HG03565 (cell line): ENCODE measurements at regions not wholly inside any gene's neighbourhood (a gene's known extent, or its start where the extent isn't known, plus 50 kb on each side); places are given as distances from the start of the nearest gene placed in this dataset.
A peak's percentile ranks its signal among the peaks of the same experiment; 100 is the strongest.
"Not testable (repeated sequence)": the region's sequence is repeated elsewhere in the genome, so short reads cannot be mapped to it uniquely, and the experiment has no call there.

Experiments
- ATAC-seq: cut with Tn5 transposase; IDR thresholded peaks from one replicate; pipeline ENCODE4 v1.9.1; 2021; ENCODE audit warnings: mild to moderate bottlenecking, moderate library complexity; ENCODE audit not compliant: unreplicated experiment

GRCh38 chr7:32765185-32765584, 126.4 kb downstream of the KBTBD2 start:
- no peak for ATAC-seq

DNA sequence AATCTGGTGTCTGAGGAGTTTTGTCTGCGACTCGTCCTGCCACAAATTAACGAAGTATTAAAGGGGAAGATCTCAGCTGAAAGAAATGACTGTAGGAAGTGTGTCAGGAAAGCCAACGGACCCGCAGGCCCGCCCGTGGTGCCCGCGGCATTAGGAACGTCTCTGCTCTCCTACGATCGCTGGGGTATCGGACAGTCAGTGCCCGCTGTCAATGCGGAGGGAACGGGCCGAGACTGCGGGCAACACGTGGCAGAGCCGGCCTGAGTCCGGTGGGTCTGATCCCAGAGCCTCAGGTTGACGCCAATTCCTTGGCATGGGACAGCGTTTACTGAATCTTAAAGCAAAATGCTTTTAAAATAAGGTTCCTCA, 128.7 kb downstream of the KBTBD2 start:
- ATAC-seq, result no peak

GRCh38 chr7:32762206-32762924, 129.2 kb downstream of the KBTBD2 start:
- ATAC-seq, result not testable (repeated sequence)

DNA sequence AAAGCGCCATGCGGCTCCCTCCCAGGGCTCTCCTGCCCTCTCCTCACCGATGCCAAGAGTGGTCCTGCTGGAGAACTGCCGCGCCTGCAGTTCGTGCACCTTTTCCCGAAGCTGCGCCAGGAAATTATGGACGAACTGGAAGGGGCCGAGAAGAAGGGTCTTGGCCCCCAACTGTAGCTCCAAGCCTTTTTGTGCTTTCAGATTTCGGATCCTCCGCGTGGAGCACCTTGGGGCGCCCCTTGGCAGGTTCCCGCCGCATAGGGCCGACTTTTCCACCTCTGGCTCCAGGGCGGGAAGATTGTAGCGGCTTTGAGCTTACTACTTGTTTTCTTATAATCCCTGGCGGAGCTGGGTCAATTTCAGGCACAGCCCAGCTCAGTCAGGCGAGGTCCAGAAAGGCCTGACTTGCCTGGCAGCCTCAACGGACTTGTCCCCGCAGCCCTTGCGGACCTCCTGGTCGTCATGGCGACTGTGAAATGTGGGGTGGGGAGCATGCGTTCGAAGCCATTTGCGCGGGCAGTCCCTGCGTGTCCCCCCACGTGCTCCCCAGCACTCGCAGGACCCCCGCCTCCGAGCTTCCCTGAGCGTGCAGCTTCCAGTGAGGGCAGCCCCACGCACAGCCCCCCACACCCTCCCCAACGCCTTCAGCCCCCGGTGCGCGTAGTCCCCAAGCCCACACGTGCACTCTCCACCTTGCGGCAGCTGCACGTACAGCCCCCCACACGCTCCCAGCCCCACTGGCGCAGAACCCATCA, 129.9 kb downstream of the KBTBD2 start:
- no peak for ATAC-seq

- ATAC-seq, result not testable (repeated sequence)
Measured at GRCh38 chr7:32760755-32761154, 130.8 kb downstream of the KBTBD2 start.

DNA sequence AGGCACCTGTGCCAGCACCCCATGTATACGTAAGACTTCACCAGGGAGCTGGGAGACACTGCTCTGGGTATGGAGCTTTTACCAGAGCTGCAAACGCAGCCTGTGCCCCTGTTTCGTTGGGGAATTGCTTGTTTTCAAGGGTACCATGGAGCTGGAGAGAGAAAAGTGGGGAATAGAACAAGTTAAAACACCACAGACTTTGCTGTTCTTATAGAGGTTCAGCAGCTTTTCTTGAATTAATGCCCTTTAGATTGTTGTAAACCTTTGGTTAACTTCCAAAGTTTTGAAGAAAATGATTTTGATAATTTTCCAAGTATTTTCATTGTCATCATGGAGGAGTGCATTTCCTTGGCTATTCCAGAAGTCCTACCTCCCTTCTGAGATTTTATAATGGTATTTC, 131.7 kb downstream of the KBTBD2 start:
- ATAC-seq, result not testable (repeated sequence)

DNA sequence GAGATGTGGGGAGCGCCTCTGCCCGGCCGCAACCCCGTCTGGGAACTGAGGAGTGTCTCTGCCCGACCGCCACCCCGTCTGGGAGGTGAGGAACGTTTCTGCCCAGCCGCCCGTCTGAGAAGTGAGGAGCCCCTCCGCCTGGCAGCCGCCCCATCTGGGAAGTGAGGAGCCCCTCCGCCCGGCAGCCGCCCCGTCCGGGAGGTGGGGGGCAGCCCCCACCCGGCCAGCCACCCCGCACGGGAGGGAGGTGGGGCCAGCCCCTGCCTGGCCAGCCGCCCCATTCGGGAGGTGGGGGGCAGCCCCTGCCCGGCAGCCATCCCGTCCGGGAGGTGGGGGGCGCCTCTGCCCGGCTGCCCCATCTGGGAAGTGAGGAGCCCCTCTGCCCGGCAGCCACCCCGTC, 137.7 kb downstream of the KBTBD2 start:
- not testable (repeated sequence) for ATAC-seq

- not testable (repeated sequence) for ATAC-seq
Measured at GRCh38 chr7:32748337-32748736, 143.2 kb downstream of the KBTBD2 start.

DNA sequence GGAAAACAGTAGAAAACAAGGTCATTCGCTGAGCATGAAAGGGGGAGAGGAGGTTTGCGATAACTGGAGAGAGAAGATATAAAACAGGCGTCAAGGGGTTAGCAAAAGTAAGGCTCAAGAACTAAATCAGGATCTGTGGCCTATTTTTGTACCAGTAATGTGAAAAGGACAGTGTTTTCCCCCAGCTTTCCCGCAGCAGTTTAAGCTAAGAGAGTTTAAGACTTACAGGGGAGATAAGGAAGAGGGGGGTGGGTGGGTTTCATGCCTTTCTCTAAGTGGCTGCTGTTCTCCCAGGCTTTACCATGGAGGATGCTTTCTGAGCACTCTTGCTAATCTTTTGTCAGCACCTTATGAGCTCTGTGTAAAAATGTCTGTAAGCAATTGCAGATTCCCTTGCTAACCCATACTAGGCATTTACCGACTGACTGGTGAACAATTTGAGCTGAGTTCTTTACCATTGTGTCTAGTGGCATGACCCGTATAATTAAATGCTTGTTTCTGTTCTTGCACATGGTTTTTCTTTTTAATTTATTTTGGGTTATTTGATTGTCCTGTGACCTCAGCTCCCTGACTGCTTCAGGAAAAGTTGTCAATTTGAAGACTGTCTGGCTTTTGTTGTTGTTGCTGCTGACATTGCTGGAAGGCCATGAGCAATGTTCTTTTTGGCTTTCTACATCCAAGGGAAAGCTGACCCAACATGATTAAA, 144.0 kb downstream of the KBTBD2 start:
- ATAC-seq, result not testable (repeated sequence)

- ATAC-seq, result not testable (repeated sequence)
Measured at GRCh38 chr7:32741853-32742476, 149.6 kb downstream of the KBTBD2 start.

DNA sequence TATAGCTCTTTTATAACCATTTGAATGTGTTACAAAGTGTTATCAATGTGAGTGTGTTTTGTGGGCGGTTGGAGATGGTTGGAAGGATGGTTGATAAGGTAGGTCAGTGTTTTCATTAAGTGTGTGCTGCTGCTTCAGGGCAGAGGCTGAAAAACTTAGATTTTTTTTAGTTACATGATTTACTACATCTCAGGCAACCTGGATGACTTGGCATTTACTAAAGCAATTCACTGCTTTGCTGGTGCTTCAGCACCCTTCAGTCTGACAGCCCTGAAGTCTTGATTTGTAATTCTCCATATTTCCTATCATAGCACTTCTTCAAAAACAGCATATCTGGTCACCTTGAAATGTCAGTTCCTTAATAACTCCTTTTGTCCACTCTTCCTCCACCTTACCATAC, 151.8 kb downstream of the KBTBD2 start:
- not testable (repeated sequence) for ATAC-seq

- not testable (repeated sequence) for ATAC-seq
Measured at GRCh38 chr7:32738390-32738789, 153.2 kb downstream of the KBTBD2 start.

DNA sequence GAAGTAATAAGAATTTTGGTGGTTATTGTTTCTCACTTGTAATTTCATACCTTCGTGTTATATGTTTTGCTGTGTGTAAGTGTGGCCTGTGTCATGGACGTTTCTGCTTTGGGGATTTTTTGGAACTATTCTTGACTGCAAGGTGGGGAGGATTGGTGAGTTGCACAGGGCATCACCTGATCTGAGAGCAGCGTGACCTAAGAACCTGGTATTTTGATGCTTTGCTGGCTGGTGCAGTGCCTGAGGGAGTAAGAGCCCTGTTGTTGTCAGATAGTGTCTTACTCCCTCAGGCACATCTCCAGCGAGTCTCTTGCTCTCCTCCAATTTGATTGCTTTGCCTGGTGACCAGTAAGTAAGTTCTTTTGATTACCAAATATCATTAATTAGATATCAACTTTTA, 158.8 kb downstream of the KBTBD2 start:
- not testable (repeated sequence) for ATAC-seq

GRCh38 chr7:32729335-32729675, 162.3 kb downstream of the KBTBD2 start:
- ATAC-seq, result not testable (repeated sequence)

DNA sequence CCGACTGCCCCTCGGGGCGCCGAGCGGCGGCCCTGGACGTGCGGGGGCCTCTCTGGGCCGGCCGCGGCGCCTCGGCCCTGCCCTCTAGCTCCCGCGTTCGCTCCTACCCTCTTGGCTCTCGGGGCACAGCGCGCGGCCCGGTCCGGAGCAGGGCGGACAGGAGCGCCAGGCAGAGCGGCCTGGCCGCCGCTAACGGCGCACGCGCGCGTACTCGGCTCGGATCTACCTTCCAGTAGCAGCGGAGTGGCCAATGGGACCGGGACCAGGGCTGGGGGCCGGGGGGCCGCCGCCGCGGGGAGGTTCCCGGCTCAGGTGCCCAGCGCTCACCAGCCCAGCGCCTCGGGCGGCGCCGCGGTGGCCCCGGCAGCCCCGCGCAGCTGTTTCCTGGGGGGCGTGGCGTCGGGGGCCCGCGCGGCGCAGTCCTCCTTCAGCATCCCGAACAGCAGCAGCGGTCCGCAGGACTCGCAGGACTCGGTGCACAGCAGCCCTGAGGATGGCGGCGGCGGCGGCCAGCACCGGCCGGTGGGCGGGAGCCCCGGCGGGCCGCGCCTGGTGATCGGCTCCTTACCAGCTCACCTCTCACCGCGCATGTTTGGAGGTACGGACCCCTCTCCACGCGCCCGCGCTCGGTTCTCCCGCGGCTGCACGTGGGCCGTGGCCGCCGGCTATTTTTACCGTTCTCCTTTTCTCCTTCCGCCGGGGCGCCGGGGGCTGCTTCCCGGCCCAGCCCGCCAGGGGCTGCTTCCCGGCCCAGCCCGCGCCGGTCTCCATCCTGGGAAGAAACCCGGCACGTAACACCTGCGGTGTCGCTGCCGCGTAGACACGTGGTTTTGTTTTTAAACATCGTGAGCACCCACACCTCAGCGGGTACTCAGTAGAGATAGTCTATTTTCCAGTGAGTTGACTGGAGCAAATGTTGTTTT, 162.9 kb downstream of the KBTBD2 start:
- peak; percentile 63 for ATAC-seq

DNA sequence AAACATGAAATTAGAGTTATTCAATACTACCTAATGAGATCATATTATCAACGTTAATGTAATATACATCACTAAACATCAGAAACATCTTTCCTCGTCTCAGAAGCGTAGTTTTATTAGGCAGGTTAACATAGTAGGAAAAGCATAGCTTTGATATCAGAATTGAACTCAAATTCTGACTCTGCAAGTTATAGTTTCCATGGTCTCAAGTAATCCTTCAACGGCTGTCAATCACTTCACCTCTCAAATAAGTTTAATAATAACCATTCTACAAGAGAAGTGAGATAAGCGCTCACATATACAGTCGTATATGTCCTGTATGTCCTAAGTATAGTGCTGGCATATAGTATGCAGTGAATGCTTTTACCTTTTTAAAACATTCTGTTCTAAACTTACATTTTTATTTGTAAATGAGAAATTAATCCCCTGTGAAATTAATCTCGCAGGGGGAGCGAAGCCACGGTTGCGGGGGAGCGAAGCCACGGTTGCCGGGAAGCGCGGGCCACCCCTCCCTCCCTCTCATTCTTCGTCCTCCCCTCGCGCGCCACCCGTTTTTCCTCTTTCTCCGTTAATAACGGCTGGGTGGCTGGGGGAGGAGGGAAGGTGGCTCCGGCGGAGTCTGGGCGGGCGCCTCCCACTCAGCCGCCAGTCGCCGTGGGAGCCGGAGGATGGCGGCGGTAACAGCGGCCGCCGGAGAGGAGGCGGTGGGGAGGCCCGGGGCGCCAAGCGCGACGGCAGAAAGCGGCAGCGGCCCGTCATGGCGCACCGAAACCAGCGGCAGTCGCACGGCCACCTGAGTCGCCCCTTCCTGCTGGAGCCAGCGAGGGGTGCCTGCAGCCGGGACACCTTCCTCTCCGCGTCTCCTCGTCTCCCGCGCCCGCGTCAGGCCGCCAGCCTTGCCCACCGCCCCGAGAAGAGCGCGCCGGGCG, 163.8 kb downstream of the KBTBD2 start:
- ATAC-seq, result peak; percentile 39

DNA sequence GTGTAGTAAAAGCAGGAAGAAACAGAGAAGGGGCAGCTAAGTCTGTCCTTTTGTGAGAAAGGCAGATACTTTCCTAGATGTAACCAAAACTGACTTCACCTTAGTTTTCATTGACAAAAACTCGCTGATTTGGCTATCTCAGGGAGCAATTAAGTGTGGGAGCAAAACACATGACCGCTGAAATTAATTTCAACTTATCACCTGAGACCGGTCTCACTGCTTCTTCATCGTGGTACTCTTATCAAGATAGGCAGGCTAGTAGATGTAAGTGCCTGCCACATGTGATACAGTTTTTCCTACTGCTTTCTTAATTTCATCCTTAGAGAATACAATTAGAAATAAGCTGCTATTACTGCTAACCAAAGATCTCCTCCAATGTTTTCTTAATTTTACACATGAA, 168.7 kb downstream of the KBTBD2 start:
- ATAC-seq, result not testable (repeated sequence)

- ATAC-seq, result no peak
Measured at GRCh38 chr7:32694182-32694581, 197.4 kb downstream of the KBTBD2 start.
